K562 (cell line): ENCODE measurements at regions not wholly inside any gene's neighbourhood (a gene's known extent, or its start where the extent isn't known, plus 50 kb on each side); places are given as distances from the start of the nearest gene placed in this dataset.

Experiments used
- CTBP1 ChIP-seq: fragments of 450-650 bp; IDR thresholded peaks from 2 replicates; pipeline ENCODE4 v1.6.1; 2016; ENCODE audit warnings: borderline replicate concordance
- CTCF ChIP-seq, 3 experiments: IDR thresholded peaks in 2 of 3; conservative IDR thresholded peaks in 1 of 3; 2 replicates each; pipeline ENCODE4 v1.5.1; 2011 to 2012; ENCODE audit warnings: low read length in 3 of 3, mild to moderate bottlenecking in 3 of 3, control low read depth in 2 of 3, improper control_type of control experiment in 1 of 3, inconsistent platforms in 1 of 3, low read depth in 1 of 3, mixed read lengths in 1 of 3, moderate library complexity in 1 of 3; ENCODE audit not compliant: insufficient read depth in 2 of 3
- EP300 ChIP-seq: IDR thresholded peaks from 2 replicates; pipeline ENCODE4 v1.6.1; 2012; ENCODE audit warnings: low read length, improper control_type of control experiment
- FOXP1 ChIP-seq: sonication (generic); formaldehyde crosslinking; IDR thresholded peaks from 2 replicates; pipeline ENCODE4 v1.8.0; 2022; ENCODE audit warnings: mild to moderate bottlenecking, missing genetic modification reagents
- PATZ1 ChIP-seq: fragments of 250-450 bp; sonication (Bioruptor Pico); IDR thresholded peaks from 2 replicates; pipeline ENCODE4 v1.5.0; 2020; ENCODE audit warnings: mild to moderate bottlenecking, borderline replicate concordance
- PCBP2 ChIP-seq: fragments of 200-400 bp; formaldehyde crosslinking; IDR thresholded peaks from 2 replicates; pipeline ENCODE4 v1.6.1; 2018; ENCODE audit warnings: low read length, low read depth, mild to moderate bottlenecking, moderate library complexity; ENCODE audit not compliant: poor library complexity, severe bottlenecking
- POLR2A ChIP-seq: fragments of 450-650 bp; conservative IDR thresholded peaks from 2 replicates; pipeline ENCODE4 v1.6.1; 2016
- U2AF2 ChIP-seq: fragments of 200-400 bp; formaldehyde crosslinking; optimal IDR thresholded peaks from 2 replicates; pipeline ENCODE3; 2017; ENCODE audit warnings: low read depth, mild to moderate bottlenecking, low read length
- TF ChIP-seq, protein P1 (sequence below): fragments of 250-450 bp; sonication (Bioruptor Pico); IDR thresholded peaks from 2 replicates; pipeline ENCODE4 v1.6.1; 2021; ENCODE audit warnings: mild to moderate bottlenecking
- TF ChIP-seq, protein P2 (sequence below): fragments of 450-650 bp; conservative IDR thresholded peaks from 2 replicates; pipeline ENCODE4 v1.6.1; 2016; ENCODE audit warnings: missing genetic modification characterization, low read depth, mild to moderate bottlenecking, control low read depth, missing compliant biosample characterization

- TF ChIP-seq FOXP1 (no peak), PCBP2 (no peak), PATZ1 (no peak), CTBP1 (no peak), CTCF (IDR thresholded peaks at IDR 0.05 in 2 of 3, conservative IDR thresholded peaks at IDR 0.05 in 1 of 3; ENCODE audit: insufficient read depth in 2 of 3, low read depth in 1 of 3, low read length in 3 of 3) (no peak), POLR2A (no peak), U2AF2 (no peak), EP300 (no peak)
- TF ChIP-seq, protein P1, sequence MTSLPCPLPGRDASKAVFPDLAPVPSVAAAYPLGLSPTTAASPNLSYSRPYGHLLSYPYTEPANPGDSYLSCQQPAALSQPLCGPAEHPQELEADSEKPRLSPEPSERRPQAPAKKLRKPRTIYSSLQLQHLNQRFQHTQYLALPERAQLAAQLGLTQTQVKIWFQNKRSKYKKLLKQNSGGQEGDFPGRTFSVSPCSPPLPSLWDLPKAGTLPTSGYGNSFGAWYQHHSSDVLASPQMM, result no peak
- TF ChIP-seq, protein P2, sequence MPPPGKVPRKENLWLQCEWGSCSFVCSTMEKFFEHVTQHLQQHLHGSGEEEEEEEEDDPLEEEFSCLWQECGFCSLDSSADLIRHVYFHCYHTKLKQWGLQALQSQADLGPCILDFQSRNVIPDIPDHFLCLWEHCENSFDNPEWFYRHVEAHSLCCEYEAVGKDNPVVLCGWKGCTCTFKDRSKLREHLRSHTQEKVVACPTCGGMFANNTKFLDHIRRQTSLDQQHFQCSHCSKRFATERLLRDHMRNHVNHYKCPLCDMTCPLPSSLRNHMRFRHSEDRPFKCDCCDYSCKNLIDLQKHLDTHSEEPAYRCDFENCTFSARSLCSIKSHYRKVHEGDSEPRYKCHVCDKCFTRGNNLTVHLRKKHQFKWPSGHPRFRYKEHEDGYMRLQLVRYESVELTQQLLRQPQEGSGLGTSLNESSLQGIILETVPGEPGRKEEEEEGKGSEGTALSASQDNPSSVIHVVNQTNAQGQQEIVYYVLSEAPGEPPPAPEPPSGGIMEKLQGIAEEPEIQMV (tag), result no peak
Measured at GRCh38 chr3:147797095-147797494, 387.9 kb downstream of the ZIC1 start.
